ENCODE measurements at regions not wholly inside any gene's neighbourhood (a gene's known extent, or its start where the extent isn't known, plus 50 kb on each side); places are given as distances from the start of the nearest gene placed in this dataset.

DNA sequence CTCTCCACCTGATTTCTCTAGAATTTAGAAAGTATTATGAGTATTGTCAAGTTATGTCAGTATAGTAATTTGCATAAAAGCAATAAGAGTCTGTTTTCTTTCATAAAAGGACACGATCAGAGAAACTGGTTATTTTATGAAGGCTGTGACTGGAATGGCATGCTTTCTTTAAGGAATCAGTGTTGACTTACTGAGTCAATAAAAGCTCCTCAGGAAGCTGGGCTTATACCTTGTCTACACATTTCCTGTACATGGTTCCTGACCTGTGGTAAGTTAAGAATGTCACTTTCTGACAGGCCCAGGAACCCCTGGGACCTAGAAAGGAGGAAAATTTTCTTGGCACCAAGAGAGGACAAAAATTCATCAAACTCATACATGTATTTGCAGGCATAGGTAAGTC is 1224.0 kb upstream of the ADGRB3 start:
- DNase-seq, result no peak
- no peak overlapping the region for H3K27ac ChIP-seq (ENCODE audit: low read length)

DNA sequence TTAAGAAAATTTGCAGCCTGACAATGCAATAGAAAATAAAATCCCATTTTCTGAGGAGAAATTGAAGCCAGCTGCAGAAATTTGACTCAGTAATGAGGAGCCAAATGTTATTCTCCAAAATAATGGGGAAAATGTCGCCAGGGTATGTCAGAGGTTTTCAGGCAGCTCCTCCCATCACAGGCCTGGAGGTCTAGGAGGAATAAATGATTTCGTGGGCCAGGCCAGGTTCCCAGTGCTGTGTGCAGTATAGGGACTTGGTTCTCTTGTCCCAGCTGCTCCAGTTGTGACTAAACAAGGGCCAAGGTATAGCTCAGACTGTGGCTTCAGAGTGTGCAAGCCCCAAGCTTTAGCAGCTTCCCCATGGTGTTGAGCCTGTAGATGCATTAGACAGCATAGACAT is 1240.8 kb upstream of the ADGRB3 start:
- no peak overlapping the region for H3K9ac ChIP-seq (ENCODE audit: low read length)
- no peaks in the 10 kb centered on the region for H3K79me2 ChIP-seq (ENCODE audit: low read length)
- H3K4me3 ChIP-seq (ENCODE audit: low read length), result no peak overlapping the region
- no peaks in the 10 kb centered on the region for H3K27me3 ChIP-seq (ENCODE audit: low read length)
- no peak overlapping the region for H3K4me2 ChIP-seq (ENCODE audit: low read depth, low read length, poor library complexity, severe bottlenecking)
- no peaks in the 10 kb centered on the region for H3K9me2 ChIP-seq (replicated peaks; ENCODE audit: insufficient read depth, low read length)
- H3K36me3 ChIP-seq (ENCODE audit: insufficient read depth, low read length), result no peaks in the 10 kb centered on the region
- peak overlapping the region; percentile 30; the same call in 1 of the 2 replicates for H2AFZ ChIP-seq (ENCODE audit: low read length)
- peaks cover 10% of the 10 kb centered on the region; the same call in 1 of the 2 replicates for H3K9me3 ChIP-seq (ENCODE audit: low read length)
- H3K4me1 ChIP-seq (ENCODE audit: low read length), result peaks cover 5% of the 10 kb centered on the region; the same call in 1 of the 2 replicates
- H3K27ac ChIP-seq (ENCODE audit: low read length), result no peak overlapping the region
- no peak for DNase-seq
- H4K20me1 ChIP-seq (ENCODE audit: insufficient read depth, low read depth, low read length), result no peaks in the 10 kb centered on the region

More for the DNA sequence above, 1224.0 kb upstream of the ADGRB3 start:
- Histone ChIP-seq H3K4me1 (ENCODE audit: low read length) (no peaks in the 10 kb centered on the region), H3K4me2 (ENCODE audit: low read depth, low read length, poor library complexity, severe bottlenecking) (no peak overlapping the region), H3K36me3 (ENCODE audit: insufficient read depth, low read length) (no peaks in the 10 kb centered on the region), H3K9ac (ENCODE audit: low read length) (no peak overlapping the region), H3K9me2 (replicated peaks; ENCODE audit: insufficient read depth, low read length) (no peaks in the 10 kb centered on the region), H3K27me3 (ENCODE audit: low read length) (no peaks in the 10 kb centered on the region), H3K79me2 (ENCODE audit: low read length) (no peaks in the 10 kb centered on the region), H2AFZ (ENCODE audit: low read length) (peak overlapping the region; percentile 81), H3K9me3 (ENCODE audit: low read length) (no peaks in the 10 kb centered on the region), H3K4me3 (ENCODE audit: low read length) (no peak overlapping the region), H4K20me1 (ENCODE audit: insufficient read depth, low read depth, low read length) (no peaks in the 10 kb centered on the region)

DNA sequence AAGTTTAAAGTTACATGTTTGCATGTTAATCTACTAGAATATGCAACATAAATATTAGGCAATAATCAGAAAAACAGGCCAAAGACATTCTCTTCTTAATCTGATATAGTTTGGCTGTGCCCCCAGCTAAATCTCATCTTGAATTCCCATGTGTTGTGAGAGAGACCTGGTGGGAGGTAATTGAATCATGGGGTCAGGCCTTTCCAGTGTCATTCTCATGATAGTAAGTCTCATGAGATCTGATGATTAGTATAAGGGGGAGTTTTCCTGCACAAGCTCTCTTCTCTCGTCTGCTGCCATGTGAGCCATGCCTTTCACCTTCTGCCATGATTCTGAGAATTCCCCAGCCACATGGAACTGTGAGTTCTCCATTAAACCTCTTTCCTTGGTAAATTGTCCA is 1241.7 kb upstream of the ADGRB3 start:
- DNase-seq, result no peak
- Histone ChIP-seq H3K79me2 (ENCODE audit: low read length) (no peaks in the 10 kb centered on the region), H3K4me2 (ENCODE audit: low read depth, low read length, poor library complexity, severe bottlenecking) (no peak overlapping the region), H3K27ac (ENCODE audit: low read length) (no peak overlapping the region), H3K9ac (ENCODE audit: low read length) (no peak overlapping the region), H2AFZ (ENCODE audit: low read length) (peak overlapping the region; percentile 67; the same call in 1 of the 2 replicates), H3K4me3 (ENCODE audit: low read length) (no peak overlapping the region), H3K4me1 (ENCODE audit: low read length) (peaks cover 5% of the 10 kb centered on the region; the same call in 1 of the 2 replicates), H4K20me1 (ENCODE audit: insufficient read depth, low read depth, low read length) (no peaks in the 10 kb centered on the region), H3K9me3 (ENCODE audit: low read length) (peaks cover 10% of the 10 kb centered on the region; the same call in 1 of the 2 replicates), H3K9me2 (replicated peaks; ENCODE audit: insufficient read depth, low read length) (no peaks in the 10 kb centered on the region), H3K27me3 (ENCODE audit: low read length) (no peaks in the 10 kb centered on the region), H3K36me3 (ENCODE audit: insufficient read depth, low read length) (no peaks in the 10 kb centered on the region)

DNA sequence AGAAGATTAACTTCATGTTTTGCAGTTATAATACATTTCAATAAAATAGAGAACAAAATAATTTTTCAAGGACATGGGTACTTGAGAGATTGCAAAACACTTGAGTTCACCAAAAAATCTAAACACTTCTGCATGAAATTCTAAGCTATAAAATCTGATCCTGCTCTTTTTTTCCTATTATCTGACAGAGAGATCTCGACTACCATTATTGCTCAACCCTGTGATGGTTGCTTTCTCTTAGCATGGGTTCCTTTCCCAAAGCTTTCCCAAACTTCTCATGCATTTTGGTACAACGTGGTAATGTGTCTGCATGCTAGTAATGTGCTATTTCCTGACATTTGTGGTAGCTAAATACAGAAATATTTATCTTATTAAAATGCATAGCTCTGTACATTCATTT is 1243.1 kb upstream of the ADGRB3 start:
- H4K20me1 ChIP-seq (ENCODE audit: insufficient read depth, low read depth, low read length), result no peaks in the 10 kb centered on the region
- DNase-seq, result no peak

DNA sequence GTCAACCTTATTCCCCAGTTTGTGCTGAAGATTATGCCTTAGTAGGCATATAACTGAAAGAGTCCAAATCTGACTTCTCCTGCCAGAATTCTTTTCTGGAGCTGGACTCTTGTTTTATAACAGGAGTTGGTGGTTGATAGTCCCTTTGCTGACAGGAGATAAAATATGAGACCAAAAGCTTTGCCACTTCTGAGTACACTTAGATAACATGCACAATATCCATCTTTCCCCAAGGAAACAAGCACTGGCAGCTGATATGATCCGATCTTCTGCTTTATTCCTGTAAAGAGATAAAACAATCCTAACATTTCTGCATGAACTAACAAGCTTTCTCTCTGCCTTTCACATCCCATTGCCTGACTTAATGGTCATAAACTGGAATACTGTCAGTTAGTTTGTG is 1265.4 kb upstream of the ADGRB3 start:
- Histone ChIP-seq H3K4me3 (ENCODE audit: low read length) (no peak overlapping the region), H2AFZ (ENCODE audit: low read length) (peak overlapping the region; percentile 86), H3K9me3 (ENCODE audit: low read length) (no peaks in the 10 kb centered on the region), H3K27me3 (ENCODE audit: low read length) (no peaks in the 10 kb centered on the region), H4K20me1 (ENCODE audit: insufficient read depth, low read depth, low read length) (no peaks in the 10 kb centered on the region), H3K36me3 (ENCODE audit: insufficient read depth, low read length) (no peaks in the 10 kb centered on the region), H3K4me2 (ENCODE audit: low read depth, low read length, poor library complexity, severe bottlenecking) (no peak overlapping the region), H3K79me2 (ENCODE audit: low read length) (no peaks in the 10 kb centered on the region), H3K9ac (ENCODE audit: low read length) (no peak overlapping the region), H3K4me1 (ENCODE audit: low read length) (no peaks in the 10 kb centered on the region), H3K9me2 (replicated peaks; ENCODE audit: insufficient read depth, low read length) (no peaks in the 10 kb centered on the region), H3K27ac (ENCODE audit: low read length) (no peak overlapping the region)
- no peak for DNase-seq

More for the DNA sequence above, 1243.1 kb upstream of the ADGRB3 start:
- Histone ChIP-seq H3K4me3 (ENCODE audit: low read length) (no peak overlapping the region), H3K9me2 (replicated peaks; ENCODE audit: insufficient read depth, low read length) (no peaks in the 10 kb centered on the region), H3K9ac (ENCODE audit: low read length) (no peak overlapping the region), H3K36me3 (ENCODE audit: insufficient read depth, low read length) (no peaks in the 10 kb centered on the region), H3K4me2 (ENCODE audit: low read depth, low read length, poor library complexity, severe bottlenecking) (no peak overlapping the region), H2AFZ (ENCODE audit: low read length) (peak overlapping the region; percentile 60; the same call in 1 of the 2 replicates), H3K4me1 (ENCODE audit: low read length) (no peaks in the 10 kb centered on the region), H3K27me3 (ENCODE audit: low read length) (no peaks in the 10 kb centered on the region), H3K79me2 (ENCODE audit: low read length) (no peaks in the 10 kb centered on the region), H3K27ac (ENCODE audit: low read length) (no peak overlapping the region), H3K9me3 (ENCODE audit: low read length) (peaks cover 10% of the 10 kb centered on the region; the same call in 1 of the 2 replicates)

DNA sequence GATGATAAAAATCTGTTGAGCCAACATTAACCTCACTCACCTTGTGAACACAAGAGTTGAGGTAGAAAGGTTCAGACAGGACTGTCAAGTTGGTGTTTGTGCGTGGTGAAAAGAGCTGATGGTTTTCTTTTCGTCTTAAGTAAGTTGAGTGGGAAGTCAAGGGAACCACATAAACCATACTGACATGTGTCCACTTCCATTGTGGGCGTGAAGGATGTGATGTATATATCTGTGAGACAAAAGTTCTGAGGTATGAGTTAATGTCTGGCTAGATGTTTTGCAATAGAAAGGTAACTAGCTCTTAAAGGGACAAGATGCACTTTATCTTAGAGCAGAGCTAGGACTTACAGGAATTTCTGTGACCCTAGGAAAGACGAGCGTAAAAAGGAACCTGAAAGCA is 1272.1 kb upstream of the ADGRB3 start:
- no peak overlapping the region for H3K4me2 ChIP-seq (ENCODE audit: low read depth, low read length, poor library complexity, severe bottlenecking)
- H3K9me2 ChIP-seq (replicated peaks; ENCODE audit: insufficient read depth, low read length), result no peaks in the 10 kb centered on the region
- no peaks in the 10 kb centered on the region for H3K27me3 ChIP-seq (ENCODE audit: low read length)
- peak overlapping the region; percentile 31 for H2AFZ ChIP-seq (ENCODE audit: low read length)
- no peak overlapping the region for H3K4me3 ChIP-seq (ENCODE audit: low read length)
- H4K20me1 ChIP-seq (ENCODE audit: insufficient read depth, low read depth, low read length), result no peaks in the 10 kb centered on the region
- peaks cover 4% of the 10 kb centered on the region; the same call in 1 of the 2 replicates for H3K4me1 ChIP-seq (ENCODE audit: low read length)
- DNase-seq, result no peak
- no peaks in the 10 kb centered on the region for H3K79me2 ChIP-seq (ENCODE audit: low read length)
- H3K9me3 ChIP-seq (ENCODE audit: low read length), result no peaks in the 10 kb centered on the region
- H3K36me3 ChIP-seq (ENCODE audit: insufficient read depth, low read length), result no peaks in the 10 kb centered on the region
- H3K9ac ChIP-seq (ENCODE audit: low read length), result no peak overlapping the region
- H3K27ac ChIP-seq (ENCODE audit: low read length), result no peak overlapping the region

DNA sequence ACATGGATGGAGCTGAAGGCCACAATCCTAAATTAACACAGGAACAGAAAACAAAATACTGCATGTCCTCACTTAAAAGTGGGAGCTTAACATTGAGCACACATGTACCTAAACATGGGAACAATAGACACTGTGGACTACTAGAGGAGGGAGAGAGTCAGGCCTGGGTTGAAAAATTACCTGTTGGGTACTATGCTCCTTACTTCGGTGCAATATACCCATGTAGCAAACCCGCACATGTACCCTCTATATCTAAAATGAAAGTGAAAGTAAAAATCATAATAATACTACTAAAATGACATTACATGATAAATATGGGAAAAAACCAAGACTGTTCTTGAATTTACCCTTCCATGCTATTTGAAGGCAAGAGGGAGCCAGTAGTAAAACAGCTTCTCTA is 1273.8 kb upstream of the ADGRB3 start:
- H3K4me2 ChIP-seq (ENCODE audit: low read depth, low read length, poor library complexity, severe bottlenecking), result no peak overlapping the region
- no peaks in the 10 kb centered on the region for H3K27me3 ChIP-seq (ENCODE audit: low read length)
- 0 out of 2 replicates have a peak overlapping the region, but pooled peaks have one; percentile 17 for H3K4me3 ChIP-seq (ENCODE audit: low read length)
- H3K9me2 ChIP-seq (replicated peaks; ENCODE audit: insufficient read depth, low read length), result no peaks in the 10 kb centered on the region
- H3K9ac ChIP-seq (ENCODE audit: low read length), result no peak overlapping the region
- peaks cover 4% of the 10 kb centered on the region; the same call in 1 of the 2 replicates for H3K4me1 ChIP-seq (ENCODE audit: low read length)
- no peaks in the 10 kb centered on the region for H3K36me3 ChIP-seq (ENCODE audit: insufficient read depth, low read length)
- H3K27ac ChIP-seq (ENCODE audit: low read length), result no peak overlapping the region
- H4K20me1 ChIP-seq (ENCODE audit: insufficient read depth, low read depth, low read length), result no peaks in the 10 kb centered on the region
- no peak for DNase-seq
- no peaks in the 10 kb centered on the region for H3K79me2 ChIP-seq (ENCODE audit: low read length)
- peak overlapping the region; percentile 91 for H2AFZ ChIP-seq (ENCODE audit: low read length)
- no peaks in the 10 kb centered on the region for H3K9me3 ChIP-seq (ENCODE audit: low read length)

DNA sequence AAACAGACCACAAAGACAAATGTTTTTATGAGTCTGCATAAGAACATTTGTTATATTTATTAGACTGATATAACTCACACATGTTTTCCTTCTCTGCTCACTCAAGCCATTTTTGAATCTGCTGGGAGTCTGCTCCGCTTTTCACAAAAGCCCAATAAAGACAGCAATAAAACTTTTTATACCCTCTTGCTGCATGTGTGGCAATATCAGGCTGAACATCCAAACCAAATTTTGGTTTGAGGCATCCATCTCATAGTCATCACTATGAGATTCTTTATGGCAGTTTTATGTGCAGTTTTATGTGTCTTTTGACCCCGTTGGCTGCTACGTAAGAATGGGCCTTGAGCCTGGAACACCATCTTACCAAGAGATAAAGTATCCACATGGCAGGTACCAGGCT is 1276.8 kb upstream of the ADGRB3 start:
- DNase-seq, result no peak
- Histone ChIP-seq H3K4me1 (ENCODE audit: low read length) (peaks cover 4% of the 10 kb centered on the region; the same call in 1 of the 2 replicates), H3K4me3 (ENCODE audit: low read length) (no peak overlapping the region), H3K36me3 (ENCODE audit: insufficient read depth, low read length) (no peaks in the 10 kb centered on the region), H3K9me2 (replicated peaks; ENCODE audit: insufficient read depth, low read length) (no peaks in the 10 kb centered on the region), H3K27ac (ENCODE audit: low read length) (no peak overlapping the region), H3K79me2 (ENCODE audit: low read length) (no peaks in the 10 kb centered on the region), H4K20me1 (ENCODE audit: insufficient read depth, low read depth, low read length) (no peaks in the 10 kb centered on the region), H3K9me3 (ENCODE audit: low read length) (no peaks in the 10 kb centered on the region), H3K27me3 (ENCODE audit: low read length) (no peaks in the 10 kb centered on the region), H3K9ac (ENCODE audit: low read length) (no peak overlapping the region), H2AFZ (ENCODE audit: low read length) (peak overlapping the region; percentile 2; the same call in 1 of the 2 replicates), H3K4me2 (ENCODE audit: low read depth, low read length, poor library complexity, severe bottlenecking) (no peak overlapping the region)

All from Karpas-422 (cell line).